Stimulated activated CD8-positive, alpha-beta memory T cell treated with anti-CD3 and anti-CD28 coated beads, Interleukin-4, amount 100 ng/mL, for 1 hour (primary cell): ENCODE measurements at regions not wholly inside any gene's neighbourhood (a gene's known extent, or its start where the extent isn't known, plus 50 kb on each side); places are given as distances from the start of the nearest gene placed in this dataset.

Experiments used
- DNase-seq, 2 donors: peaks; one replicate each; pipeline ENCODE4 v3.0.0-alpha.2; 2020; ENCODE audit warnings: low read depth in 2 of 2, low spot score in 1 of 2

GRCh38 chr11:104830508-104830907 lies 67.8 kb downstream of the CASP12 start:
- DNase-seq: no peak

- no peak for DNase-seq
Measured at GRCh38 chr11:104830080-104830479, 68.2 kb downstream of the CASP12 start.

- no peak for DNase-seq
Measured at GRCh38 chr11:104826772-104827171, 71.5 kb downstream of the CASP12 start.

GRCh38 chr11:104823657-104824056 lies 74.6 kb downstream of the CASP12 start:
- DNase-seq: no peak

- no peak for DNase-seq
Measured at GRCh38 chr11:104820431-104820830, 77.8 kb downstream of the CASP12 start.

GRCh38 chr11:104819603-104820002 lies 78.7 kb downstream of the CASP12 start:
- DNase-seq: no peak

GRCh38 chr11:104819107-104819506 lies 79.2 kb downstream of the CASP12 start:
- DNase-seq: no peak

- no peak for DNase-seq
Measured at GRCh38 chr11:104817973-104818372, 80.3 kb downstream of the CASP12 start.

GRCh38 chr11:104813532-104813931 lies 84.7 kb downstream of the CASP12 start:
- no peak for DNase-seq

- no peak for DNase-seq
Measured at GRCh38 chr11:104812103-104812788, 86.0 kb downstream of the CASP12 start.

GRCh38 chr11:104803776-104804175 lies 94.5 kb downstream of the CASP12 start:
- no peak for DNase-seq

- no peak for DNase-seq
Measured at GRCh38 chr11:104799251-104799650, 99.0 kb downstream of the CASP12 start.

GRCh38 chr11:104798789-104799188 lies 99.5 kb downstream of the CASP12 start:
- no peak for DNase-seq

GRCh38 chr11:104796301-104796700 lies 102.0 kb downstream of the CASP12 start:
- no peak for DNase-seq

GRCh38 chr11:104795501-104796213 lies 102.6 kb downstream of the CASP12 start:
- DNase-seq: no peak

- no peak for DNase-seq
Measured at GRCh38 chr11:104792861-104793260, 105.4 kb downstream of the CASP12 start.

GRCh38 chr11:104791896-104792295 lies 106.4 kb downstream of the CASP12 start:
- DNase-seq: no peak

GRCh38 chr11:104784684-104785460 lies 113.4 kb downstream of the CASP12 start:
- DNase-seq: no peak

GRCh38 chr11:104783241-104783640 lies 115.0 kb downstream of the CASP12 start:
- no peak for DNase-seq

- no peak for DNase-seq
Measured at GRCh38 chr11:104782377-104782754, 115.9 kb downstream of the CASP12 start.

- DNase-seq: no peak
Measured at GRCh38 chr11:104781719-104782376, 116.4 kb downstream of the CASP12 start.

- DNase-seq: no peak
Measured at GRCh38 chr11:104781037-104781436, 117.2 kb downstream of the CASP12 start.
